Activated T-cell treated with anti-CD3 and anti-CD28 coated beads, Interleukin-2, amount 50 U/mL, for 48 hours (primary cell): ENCODE measurements at regions not wholly inside any gene's neighbourhood (a gene's known extent, or its start where the extent isn't known, plus 50 kb on each side); places are given as distances from the start of the nearest gene placed in this dataset.
"Not testable (repeated sequence)": the region's sequence is repeated elsewhere in the genome, so short reads cannot be mapped to it uniquely, and the experiment has no call there.

ENCODE experiments used
- DNase-seq, 2 experiments: peaks; one replicate each; pipeline ENCODE4 v3.0.0-alpha.2; 2020

- no peak for DNase-seq
Observed at GRCh38 chr3:89533275-89533674, 425.9 kb downstream of the EPHA3 start.

- not testable (repeated sequence) for DNase-seq
Observed at GRCh38 chr3:89554587-89554986, 447.2 kb downstream of the EPHA3 start.

- DNase-seq, result no peak
Observed at GRCh38 chr3:89558711-89559110, 451.3 kb downstream of the EPHA3 start.

- DNase-seq, result no peak
Observed at GRCh38 chr3:89560568-89560967, 453.1 kb downstream of the EPHA3 start.

GRCh38 chr3:89562373-89562772, 455.0 kb downstream of the EPHA3 start:
- DNase-seq, result no peak

GRCh38 chr3:89565098-89565497, 457.7 kb downstream of the EPHA3 start:
- no peak for DNase-seq

- DNase-seq, result no peak
Observed at GRCh38 chr3:89570465-89570864, 463.0 kb downstream of the EPHA3 start.

GRCh38 chr3:89571298-89571697, 463.9 kb downstream of the EPHA3 start:
- DNase-seq, result no peak

- no peak for DNase-seq
Observed at GRCh38 chr3:89571707-89572106, 464.3 kb downstream of the EPHA3 start.

- no peak for DNase-seq
Observed at GRCh38 chr3:89572261-89572660, 464.8 kb downstream of the EPHA3 start.

GRCh38 chr3:89576417-89576816, 469.0 kb downstream of the EPHA3 start:
- DNase-seq, result no peak

GRCh38 chr3:89577637-89578530, 470.5 kb downstream of the EPHA3 start:
- DNase-seq, result no peak

- DNase-seq, result no peak
Observed at GRCh38 chr3:89580859-89581258, 473.4 kb downstream of the EPHA3 start.

- DNase-seq, result no peak
Observed at GRCh38 chr3:89584398-89584797, 477.0 kb downstream of the EPHA3 start.

- no peak for DNase-seq
Observed at GRCh38 chr3:89586256-89586655, 478.8 kb downstream of the EPHA3 start.

GRCh38 chr3:89586676-89587075, 479.3 kb downstream of the EPHA3 start:
- DNase-seq, result no peak

GRCh38 chr3:89606151-89606550, 498.7 kb downstream of the EPHA3 start:
- DNase-seq, result no peak

GRCh38 chr3:89612027-89612426, 504.6 kb downstream of the EPHA3 start:
- DNase-seq, result no peak

- DNase-seq, result no peak
Observed at GRCh38 chr3:89613241-89613640, 505.8 kb downstream of the EPHA3 start.

- no peak for DNase-seq
Observed at GRCh38 chr3:89617706-89618105, 510.3 kb downstream of the EPHA3 start.

- no peak for DNase-seq
Observed at GRCh38 chr3:89619263-89619662, 511.8 kb downstream of the EPHA3 start.

- no peak for DNase-seq
Observed at GRCh38 chr3:89622063-89622700, 514.8 kb downstream of the EPHA3 start.

GRCh38 chr3:89624494-89624893, 517.1 kb downstream of the EPHA3 start:
- no peak for DNase-seq

- DNase-seq, result no peak
Observed at GRCh38 chr3:89625945-89626344, 518.5 kb downstream of the EPHA3 start.
